IPS-NIHi11 (cell line): ENCODE measurements at regions not wholly inside any gene's neighbourhood (a gene's known extent, or its start where the extent isn't known, plus 50 kb on each side); places are given as distances from the start of the nearest gene placed in this dataset.
A peak's percentile ranks its signal among the peaks of the same experiment; 100 is the strongest.
"Not testable (repeated sequence)": the region's sequence is repeated elsewhere in the genome, so short reads cannot be mapped to it uniquely, and the experiment has no call there.

Experiments
- DNase-seq: peaks from one replicate; pipeline ENCODE4 v3.0.0; 2012; ENCODE audit warnings: mixed read lengths, low spot score

DNA sequence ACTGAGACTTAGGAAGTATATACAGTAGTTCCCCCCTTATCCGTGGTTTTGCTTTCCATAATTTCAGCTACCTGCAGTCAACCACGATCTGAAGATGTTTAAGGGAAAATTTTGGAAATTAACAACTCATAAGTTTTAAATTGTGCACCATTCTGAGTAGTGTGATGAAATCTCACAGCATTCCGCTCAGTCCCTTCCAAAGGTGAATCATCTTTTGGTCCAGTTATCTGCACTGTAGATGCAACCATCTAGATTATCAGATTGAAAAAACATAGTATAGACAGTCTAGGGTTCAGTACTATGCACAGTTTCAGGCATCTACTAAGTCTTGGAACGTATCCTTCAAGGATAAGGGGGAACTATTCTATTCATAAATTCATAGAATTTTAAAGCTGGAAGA lies 109.0 kb downstream of the ANXA3 start:
- DNase-seq = no peak

DNA sequence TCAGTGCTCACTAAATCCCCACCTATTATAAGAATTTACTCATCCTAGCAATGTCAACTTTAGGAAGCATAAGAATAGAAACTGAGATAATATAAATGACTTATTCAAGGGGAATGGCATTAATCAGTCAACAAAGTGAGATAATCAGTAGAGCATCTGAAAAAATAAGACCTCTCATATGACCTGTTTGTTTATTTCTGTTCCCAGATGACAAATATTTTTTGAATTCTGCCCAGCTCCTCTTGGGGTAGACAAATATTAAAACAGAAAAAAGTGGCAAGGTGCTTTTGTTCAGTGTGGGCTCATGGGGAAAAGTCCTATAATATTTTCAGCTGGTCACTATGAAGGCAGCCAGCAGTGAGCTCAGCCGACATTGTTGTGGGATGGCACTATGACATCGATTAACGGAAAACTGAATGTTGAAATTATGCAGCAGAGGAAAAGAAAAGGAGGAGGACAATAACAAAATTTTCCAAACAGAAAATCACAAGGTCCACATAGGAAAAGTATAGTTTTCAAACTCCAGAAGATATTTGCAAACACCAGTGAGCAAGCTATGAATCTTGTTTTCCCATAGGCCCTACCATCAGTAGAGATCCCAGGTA lies 109.6 kb downstream of the ANXA3 start:
- DNase-seq = no peak

DNA sequence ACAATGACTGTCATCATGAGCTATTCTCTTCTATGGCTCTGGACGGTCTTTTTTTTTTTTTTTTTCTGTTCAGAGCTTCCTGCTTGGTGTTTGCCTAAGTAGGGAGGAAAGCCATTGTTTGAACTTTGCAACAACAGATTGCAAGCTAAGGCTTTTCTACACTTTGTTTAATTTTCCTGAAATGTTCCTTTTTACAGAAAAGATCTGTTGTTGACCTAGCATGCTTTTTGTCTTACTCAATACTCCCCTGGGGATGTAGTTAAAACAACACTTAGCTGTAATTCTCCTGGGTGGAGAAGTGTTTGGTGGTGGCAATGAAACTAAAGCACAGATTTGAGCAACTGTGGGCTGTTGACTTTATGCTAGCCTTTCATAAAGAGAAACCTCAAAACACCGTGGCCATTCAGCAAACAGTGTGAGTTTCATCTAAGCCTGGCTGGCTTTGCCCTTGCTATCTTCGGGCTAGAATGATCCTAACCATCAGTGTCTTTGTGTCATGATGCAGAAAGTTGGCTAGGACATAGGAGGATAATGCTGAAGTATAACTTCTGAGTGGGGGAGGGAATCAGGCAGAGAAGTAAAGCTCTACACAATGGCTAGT lies 110.5 kb downstream of the ANXA3 start:
- no peak for DNase-seq

DNA sequence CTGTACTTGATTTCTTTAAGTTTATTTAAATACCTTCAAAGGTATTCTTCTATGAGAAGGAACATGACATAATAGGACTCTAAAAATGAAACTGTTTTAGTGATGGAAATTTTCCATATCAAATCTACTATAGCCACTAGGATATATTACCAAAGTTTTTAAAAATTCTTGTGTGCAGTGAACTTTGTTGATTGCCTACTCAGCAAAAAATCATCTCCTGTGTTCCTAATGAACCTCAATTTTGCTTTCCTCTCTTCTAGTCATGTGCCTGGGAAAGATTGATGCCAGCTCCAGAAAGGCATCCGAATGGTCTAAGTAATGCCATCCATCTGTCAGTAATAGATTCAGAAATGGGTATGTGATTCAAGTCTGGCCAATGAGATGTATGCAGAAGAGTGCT lies 111.1 kb downstream of the ANXA3 start:
- no peak for DNase-seq

DNA sequence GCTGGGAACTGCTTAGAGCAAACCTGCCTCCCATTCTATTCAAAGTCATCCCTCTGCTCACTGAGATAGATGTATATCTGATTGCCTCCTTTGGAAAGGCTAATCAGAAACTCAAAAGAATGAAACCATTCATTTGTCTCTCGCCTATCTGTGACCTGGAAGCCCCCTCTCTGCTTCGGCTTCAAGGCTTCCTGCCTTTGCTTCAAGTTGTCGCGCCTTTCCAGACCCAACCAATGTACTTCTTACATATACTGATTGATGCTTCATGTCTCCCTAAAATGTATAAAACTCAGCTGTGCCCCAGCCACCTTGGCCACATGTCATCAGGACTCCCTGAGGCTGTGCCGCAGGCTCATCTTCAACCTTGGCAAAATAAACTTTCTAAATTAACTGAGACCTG lies 111.9 kb upstream of the BMP2K start:
- DNase-seq = not testable (repeated sequence)

DNA sequence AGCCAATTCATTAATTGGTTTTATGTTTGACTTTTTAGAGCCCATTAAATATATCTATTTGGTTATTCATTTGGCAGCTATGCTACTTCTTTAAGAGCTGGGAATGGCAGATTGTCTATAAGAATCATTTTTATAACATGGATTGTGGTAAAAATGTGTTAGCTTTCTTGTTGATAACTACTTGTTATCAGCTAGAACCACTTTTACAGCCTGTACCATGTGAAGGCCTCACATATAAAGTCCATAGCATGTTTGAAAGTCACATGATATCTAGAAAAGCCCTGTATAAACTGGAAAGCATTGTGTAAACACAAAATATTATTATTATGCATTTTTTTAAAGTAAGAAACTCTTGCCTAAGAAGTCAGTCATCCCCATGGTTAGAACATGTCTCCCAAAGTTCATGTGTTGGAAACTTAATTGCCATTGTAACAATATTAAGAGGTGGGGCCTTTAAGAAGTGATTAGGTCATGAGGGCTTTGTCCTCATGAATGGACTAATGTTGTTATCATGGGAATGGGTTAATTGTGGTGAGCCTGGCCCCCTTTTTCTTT lies 110.9 kb upstream of the BMP2K start:
- no peak for DNase-seq

DNA sequence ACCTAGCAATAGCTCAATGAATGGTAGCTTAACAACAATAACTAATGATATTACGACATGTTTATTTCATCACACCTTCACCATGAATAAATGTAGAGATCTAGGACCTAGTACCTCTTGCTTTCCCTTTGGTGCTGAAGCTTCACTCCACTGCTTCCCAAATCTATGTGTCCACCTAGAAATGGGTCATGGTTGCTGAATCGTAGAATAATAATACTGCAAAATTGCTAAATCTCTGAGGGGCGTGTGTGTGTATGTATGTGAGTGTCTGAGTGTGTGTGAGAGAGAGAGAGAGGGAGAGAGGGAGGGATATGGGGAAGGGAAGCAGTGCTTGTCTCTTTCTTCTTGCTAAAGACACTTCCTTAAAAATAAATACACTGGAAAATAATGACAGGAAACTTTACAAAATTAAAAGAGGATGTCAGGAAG lies 109.3 kb upstream of the BMP2K start:
- no peak for DNase-seq

DNA sequence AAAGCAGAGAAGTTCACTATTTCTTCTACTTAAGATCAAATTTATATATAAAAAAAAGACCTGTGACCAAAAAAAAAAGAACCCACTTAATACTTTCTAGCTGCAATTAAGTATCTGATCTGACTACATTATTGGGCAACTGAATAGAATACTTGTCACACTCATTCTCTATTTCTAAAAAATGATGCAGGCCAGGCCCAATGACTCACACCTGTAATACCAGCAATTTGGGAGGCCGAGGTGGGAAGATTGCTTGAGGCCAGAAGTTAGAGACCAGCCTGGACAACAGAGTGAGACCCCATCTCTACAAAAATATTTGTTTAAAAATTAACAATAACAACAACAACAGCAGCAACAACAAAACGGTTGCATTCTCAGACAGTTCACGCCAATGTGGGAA lies 108.8 kb upstream of the BMP2K start:
- no peak for DNase-seq

DNA sequence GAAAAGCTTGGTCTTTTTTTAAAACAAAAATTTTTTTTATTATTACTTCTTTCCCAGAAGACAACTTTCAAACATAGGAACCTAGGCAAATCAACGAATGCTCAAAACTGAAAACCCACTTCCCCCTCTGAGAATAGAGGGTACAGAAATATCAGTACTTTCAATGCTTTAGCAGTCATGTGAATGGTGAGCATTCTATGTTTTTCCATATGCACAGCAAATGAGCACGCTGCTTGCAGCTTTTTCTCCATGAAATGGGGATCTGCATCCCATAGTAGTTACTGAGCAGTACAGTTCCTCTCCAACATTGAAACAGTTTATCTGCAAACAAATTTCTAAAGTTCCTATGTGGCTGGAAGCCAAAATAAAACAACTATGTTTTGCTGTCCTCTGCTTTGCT lies 108.4 kb upstream of the BMP2K start:
- DNase-seq = no peak

DNA sequence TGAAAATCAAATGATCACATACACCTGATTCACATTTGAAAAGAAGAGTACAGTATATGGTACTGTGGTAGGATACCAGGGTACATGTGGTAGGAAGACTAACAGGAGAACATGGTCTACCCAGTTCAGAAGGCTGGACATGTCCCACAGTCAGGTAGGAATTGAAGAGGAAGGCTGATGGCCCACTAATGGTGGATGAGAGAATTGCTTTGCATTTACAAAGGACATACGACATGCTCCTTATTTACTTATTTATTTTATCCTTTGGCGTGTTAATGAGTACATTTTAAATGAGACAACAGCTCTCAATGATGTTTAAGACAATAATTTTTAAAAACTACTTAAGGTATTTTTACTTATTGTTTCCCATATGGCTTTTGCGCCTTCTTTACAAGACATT lies 106.7 kb upstream of the BMP2K start:
- peak; percentile 30 for DNase-seq

DNA sequence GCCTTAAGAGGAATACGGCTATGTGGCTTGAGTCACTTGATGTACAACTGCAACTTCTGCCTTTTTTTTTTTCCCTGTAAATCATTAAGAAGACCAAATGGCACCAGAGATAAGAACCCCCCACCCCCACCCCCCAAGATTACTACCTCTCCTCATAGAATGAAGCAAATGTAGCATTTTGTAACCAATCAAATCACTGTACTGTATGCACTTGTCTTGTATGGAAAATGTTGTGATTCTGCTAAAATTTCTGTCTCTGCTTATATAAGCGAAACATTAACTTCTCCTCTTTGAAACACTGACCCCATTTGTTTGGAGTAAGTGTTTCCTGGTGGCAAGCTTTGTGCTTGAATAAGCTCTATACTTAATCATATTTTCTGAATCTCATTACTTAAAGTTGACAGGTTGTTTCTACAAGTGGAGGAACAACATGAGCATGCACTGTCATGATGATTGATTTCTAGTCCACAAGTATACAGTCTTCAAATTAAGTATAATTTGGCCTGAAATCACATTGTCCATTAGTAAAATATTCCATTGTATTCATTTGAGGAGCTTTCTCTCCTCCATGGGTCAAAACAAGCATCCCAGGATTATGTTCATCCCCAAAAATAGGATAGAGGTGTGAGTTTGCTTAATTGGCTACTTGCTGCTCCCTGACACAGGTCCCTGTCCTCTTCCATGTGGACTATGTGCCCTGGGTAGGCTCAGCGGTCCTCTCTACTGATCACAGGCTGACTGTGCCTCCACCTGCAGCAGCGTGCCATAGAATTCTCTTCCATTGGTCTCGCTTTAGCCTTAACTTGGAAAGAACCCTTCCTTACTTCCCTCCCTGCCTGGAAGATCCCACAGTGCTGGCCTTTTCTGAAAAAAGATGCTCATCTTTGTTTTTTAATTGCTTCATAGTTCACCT lies 104.0 kb upstream of the BMP2K start:
- no peak for DNase-seq

DNA sequence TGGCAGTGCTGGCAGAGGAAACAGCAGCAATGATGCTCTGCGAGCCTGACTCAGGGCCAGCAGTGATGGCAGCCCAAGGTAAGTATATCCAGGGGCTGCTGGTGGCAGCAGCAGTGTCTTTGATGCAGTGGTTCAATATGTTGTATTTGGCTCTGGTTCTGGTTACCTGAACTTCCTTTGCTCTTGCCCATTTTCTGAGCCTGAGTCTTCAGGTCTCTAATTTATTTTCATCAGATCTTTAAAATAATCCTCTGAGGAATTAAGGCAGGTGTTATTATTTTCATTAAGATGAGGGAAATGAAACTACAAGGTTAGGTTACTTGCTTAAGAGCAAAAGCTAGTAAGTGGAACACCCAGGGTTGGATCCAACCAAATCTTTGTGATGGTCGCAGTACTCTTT lies 102.8 kb upstream of the BMP2K start:
- DNase-seq = no peak

DNA sequence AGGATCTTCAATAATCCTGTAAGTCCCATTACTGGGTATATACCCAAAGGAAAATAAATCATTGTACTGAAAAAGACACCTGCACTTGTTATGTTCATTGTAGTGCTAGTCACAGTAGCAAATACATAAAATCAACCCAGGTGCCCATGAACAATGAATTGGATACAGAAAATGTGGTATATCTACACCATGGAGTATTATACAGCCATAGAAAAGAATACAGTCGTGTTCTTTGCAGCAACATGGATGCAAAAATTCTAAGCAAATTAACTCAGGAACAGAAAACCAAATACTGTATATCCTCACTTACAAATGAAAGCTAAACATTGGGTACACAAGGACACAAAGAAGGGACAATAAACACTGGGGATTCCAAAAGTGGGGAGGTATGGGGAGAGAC lies 100.8 kb upstream of the BMP2K start:
- no peak for DNase-seq

DNA sequence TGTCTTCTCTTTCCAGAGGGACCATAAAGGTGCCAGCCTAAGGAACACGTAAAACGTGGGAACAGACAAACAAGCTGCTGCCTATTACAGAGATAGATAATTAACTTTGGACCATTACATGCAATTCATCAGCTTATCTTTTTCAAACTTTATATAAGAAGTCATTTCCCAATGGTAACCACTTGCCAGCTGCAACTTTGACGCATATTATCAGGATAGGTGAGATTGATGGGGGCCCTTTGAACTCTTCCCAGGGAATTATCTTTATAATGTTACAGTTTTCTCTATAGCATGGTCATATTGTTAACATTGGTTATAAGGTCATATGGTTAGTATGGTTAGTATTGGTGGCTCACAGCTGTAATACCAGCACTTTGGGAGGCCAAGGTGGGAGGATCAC lies 94.1 kb upstream of the BMP2K start:
- DNase-seq = no peak

DNA sequence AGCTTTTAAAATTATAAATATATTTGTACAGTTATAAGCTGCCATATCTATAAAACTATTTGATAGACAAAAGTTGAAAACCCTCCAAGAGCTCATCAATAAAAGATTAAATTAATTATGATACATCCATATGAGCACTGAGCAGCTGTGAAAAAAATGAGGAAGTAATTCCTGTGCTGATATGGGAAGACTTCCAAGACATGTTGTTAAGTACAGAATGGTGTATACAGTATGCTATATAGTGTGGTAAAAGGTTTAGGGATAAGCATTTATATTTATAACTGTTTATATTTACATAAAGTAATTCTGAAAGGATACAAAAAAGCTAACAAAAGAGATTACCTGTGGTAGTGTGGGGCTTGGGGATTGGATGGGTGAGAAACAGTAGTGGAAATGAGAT lies 92.8 kb upstream of the BMP2K start:
- no peak for DNase-seq

DNA sequence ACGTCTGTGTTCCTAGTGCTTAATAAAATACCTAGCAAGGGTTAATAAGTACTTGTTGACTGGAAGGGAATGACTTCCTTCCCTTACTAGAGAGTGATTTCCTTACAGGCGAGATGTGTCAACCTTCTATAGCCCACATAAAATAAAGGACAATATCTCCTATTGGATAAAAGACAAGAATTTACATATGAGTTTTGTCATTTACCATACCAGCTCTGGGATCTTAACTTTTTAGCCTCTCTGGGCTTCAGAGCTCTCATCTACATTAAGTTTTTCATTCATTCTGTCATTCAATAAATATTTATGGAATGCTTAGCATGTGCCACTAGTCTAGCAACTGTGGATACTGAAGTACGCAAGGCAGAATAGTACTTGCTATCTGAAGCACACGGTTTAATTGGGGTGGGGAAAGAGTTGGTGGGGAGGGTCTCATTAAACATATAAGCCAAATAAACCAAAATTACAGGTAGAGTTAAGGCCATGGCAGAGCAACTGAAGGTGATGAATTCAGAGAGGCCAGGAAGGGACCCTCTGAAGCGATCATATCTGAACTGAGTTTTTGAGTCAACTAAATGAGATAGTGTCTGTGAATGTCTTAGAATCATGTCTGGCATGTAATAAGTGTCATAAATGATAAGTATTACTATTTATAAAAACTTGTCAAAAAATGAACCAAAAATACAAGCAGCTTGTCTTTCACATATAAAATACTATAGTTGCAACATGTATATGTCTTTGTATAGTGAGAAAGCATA lies 91.6 kb upstream of the BMP2K start:
- no peak for DNase-seq

DNA sequence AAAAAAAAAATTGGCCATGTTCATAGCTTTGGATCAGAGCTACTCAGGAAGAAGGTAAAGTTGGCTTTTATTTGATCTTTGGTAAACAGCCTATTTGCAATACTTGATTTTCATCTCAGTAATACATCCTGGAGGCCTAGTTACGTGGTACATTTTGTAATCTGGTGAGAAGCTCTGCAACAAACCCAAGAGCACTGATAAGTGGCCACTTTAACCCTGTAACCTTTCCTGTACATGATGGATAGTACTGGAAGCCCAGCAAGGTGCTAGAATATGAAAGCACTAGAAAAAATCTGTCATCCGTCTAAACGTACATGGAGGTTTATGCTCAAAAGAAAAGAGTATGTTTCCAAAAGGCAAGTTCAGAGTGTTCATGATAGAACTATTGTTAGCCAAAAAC lies 88.3 kb upstream of the BMP2K start:
- DNase-seq = no peak

DNA sequence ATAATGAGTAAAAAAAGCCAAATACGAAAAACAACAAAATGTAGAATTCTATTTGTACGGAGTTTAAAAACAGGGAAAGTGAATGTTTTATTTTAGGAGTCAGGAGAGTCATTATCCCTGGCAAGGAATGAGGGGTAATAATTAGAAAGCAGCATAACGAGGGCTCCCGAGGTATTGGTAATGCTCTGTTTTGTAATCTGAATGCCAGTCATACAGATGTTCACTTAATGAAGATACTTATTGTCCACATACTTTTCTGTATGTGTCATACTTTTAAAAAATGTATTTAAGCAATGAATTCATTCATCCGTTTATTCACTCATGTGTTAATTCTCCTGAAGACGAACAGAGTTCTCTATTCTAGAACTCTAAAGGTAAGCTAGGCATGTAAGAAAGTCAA lies 87.8 kb upstream of the BMP2K start:
- DNase-seq = no peak

DNA sequence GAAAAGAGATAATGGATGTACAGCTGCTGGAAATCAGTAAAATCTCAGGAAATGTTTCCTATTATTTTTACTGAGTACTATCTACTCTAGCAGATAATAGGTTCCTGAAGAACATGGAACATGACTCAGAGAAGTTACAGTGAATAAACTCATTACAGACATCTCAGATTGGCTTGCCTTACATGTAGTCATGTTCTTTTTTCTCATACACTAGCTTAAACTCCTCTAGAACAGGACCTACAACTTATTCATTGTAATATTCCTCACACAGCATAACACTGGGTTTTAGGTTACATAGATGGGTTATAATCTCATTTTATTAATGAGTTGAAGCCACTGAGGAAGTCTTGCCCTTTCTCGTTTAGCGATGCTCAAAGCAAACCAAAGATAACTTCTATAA lies 86.9 kb upstream of the BMP2K start:
- no peak for DNase-seq

DNA sequence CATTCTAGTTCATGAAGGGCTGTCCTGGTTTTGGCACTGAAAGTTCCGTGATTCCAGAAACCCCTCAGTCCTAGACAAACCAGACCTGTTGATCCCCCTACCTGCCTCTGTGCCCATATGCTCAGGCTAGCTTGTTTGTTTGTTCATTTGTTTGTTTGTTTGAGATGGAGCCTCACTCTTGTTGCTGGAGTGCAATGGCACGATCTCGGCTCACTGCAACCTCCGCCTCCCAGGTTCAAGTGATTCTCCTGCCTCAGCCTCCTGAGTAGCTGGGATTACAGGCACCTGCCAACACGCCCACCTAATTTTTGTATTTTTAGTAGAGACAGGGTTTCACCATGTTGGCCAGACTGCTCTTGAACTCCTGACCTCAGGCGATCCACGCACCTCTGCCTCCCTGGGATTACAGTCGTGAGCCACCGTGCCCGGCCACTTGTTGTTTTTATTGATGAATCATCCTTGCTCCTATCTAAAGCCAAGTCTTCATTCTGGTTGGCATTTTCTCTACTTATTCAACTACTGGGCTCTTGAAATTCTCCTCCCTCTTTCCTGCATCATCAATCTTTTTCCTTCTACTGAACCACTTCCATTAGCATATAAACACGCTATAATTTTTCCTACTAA lies 86.3 kb upstream of the BMP2K start:
- no peak for DNase-seq

DNA sequence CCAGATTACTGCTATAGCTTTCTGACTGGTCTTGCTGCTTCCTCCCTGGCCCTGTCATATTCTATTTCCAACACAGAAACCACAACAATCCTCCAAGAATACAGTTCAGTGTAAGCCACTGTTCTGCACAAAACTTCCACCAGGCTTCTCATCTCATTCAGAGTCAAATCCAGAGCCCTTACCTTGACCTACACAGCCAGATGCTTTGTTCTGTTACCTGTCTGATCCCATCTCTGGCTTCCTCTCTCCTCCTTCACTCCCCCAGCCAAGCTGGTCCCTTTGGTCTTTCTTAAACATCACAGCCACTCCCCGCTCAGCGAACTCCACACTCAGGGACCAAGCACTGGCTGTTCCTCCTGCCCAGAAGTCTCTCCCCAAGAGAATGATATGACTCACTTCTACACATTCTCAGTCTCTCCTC lies 84.8 kb upstream of the BMP2K start:
- DNase-seq = no peak
